Mucosa of descending colon (tissue), 3 donors: ENCODE measurements at regions not wholly inside any gene's neighbourhood (a gene's known extent, or its start where the extent isn't known, plus 50 kb on each side); places are given as distances from the start of the nearest gene placed in this dataset.
"Not testable (repeated sequence)": the region's sequence is repeated elsewhere in the genome, so short reads cannot be mapped to it uniquely, and the experiment has no call there.

Experiments
- ATAC-seq: fragments of 200-7000 bp; cut with Tn5 transposase; one replicate; pipeline ENCODE4 v1.9.1; 2020; ENCODE audit warnings: mild to moderate bottlenecking, moderate library complexity
- DNase-seq, 3 donors: peaks; one replicate each; pipeline ENCODE4 v3.0.0-alpha.2; 2020
- H3K36me3 ChIP-seq: fragments of 200-600 bp; one replicate; pipeline ENCODE4 v1.8.0; 2021; ENCODE audit warnings: low read depth, mild to moderate bottlenecking
- H3K4me1 ChIP-seq: fragments of 200-600 bp; one replicate; pipeline ENCODE4 v1.8.0; 2021; ENCODE audit warnings: low read depth, mild to moderate bottlenecking
- H3K4me3 ChIP-seq: fragments of 200-600 bp; one replicate; pipeline ENCODE4 v1.8.0; 2021; ENCODE audit warnings: mild to moderate bottlenecking
- H3K9me3 ChIP-seq: fragments of 200-600 bp; one replicate; pipeline ENCODE4 v1.8.0; 2021; ENCODE audit warnings: mild to moderate bottlenecking
- intact Hi-C, 2 donors: fragments of 100-400 bp; cut with DNase I in 1 of 2; cut with micrococcal nuclease in 1 of 2; formaldehyde crosslinking; loops; one replicate each; pipeline versions ENCODE4 v1.11.0 to v1.11.1; 2022; cut with DNase I, micrococcal nuclease
- TF ChIP-seq, protein P1 (sequence below): fragments of 200-600 bp; IDR thresholded peaks from one replicate; pipeline ENCODE4 v1.8.0; 2022; ENCODE audit warnings: antibody characterized with exemption, mild to moderate bottlenecking
- donor health status: DM: no; HTN: no; CAD: no; lungs with moderate emphysema.
- donor health status: DM: no; HTN: no; CAD: no.
- donor health status: DM: no; HTN: yes; CAD: no.

- H3K4me1 ChIP-seq, result no peaks in the 10 kb centered on the region
- ATAC-seq (no peak), DNase-seq (no peak)
- H3K36me3 ChIP-seq, result no peaks in the 10 kb centered on the region
- no peaks in the 10 kb centered on the region for H3K9me3 ChIP-seq
- no peak overlapping the region for H3K4me3 ChIP-seq
- intact Hi-C loops, result no loop called here
- TF ChIP-seq, protein P1, sequence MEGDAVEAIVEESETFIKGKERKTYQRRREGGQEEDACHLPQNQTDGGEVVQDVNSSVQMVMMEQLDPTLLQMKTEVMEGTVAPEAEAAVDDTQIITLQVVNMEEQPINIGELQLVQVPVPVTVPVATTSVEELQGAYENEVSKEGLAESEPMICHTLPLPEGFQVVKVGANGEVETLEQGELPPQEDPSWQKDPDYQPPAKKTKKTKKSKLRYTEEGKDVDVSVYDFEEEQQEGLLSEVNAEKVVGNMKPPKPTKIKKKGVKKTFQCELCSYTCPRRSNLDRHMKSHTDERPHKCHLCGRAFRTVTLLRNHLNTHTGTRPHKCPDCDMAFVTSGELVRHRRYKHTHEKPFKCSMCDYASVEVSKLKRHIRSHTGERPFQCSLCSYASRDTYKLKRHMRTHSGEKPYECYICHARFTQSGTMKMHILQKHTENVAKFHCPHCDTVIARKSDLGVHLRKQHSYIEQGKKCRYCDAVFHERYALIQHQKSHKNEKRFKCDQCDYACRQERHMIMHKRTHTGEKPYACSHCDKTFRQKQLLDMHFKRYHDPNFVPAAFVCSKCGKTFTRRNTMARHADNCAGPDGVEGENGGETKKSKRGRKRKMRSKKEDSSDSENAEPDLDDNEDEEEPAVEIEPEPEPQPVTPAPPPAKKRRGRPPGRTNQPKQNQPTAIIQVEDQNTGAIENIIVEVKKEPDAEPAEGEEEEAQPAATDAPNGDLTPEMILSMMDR, result no peak
These were observed 863.9 kb downstream of the STPG2 start for GRCh38 chr4:97279391-97279790.

DNA sequence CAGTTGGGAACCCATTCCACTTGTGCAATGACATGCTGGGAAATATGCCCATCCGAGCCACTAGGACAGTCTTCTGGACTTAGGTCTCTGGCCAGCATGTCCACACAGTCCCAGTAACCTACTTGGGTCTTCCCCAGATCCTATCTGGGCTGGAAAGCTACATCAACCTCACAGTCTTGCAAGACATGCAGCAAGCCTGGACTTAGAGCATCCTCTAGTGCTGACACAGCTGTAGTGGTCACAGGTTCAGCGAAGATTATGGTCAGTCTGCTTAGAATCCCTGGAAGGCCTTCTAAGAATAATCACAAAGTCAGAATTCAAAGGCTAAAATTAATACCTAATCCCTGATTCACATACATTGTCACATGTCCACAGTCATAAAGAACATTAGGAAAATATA is 842.7 kb downstream of the STPG2 start:
- Histone ChIP-seq H3K4me3 (no peak overlapping the region), H3K9me3 (peaks cover 12% of the 10 kb centered on the region), H3K36me3 (no peaks in the 10 kb centered on the region), H3K4me1 (no peaks in the 10 kb centered on the region)
- TF ChIP-seq, protein P1, result no peak
- DNase-seq (no peak), ATAC-seq (no peak)
- intact Hi-C loops, result no loop called here

- DNase-seq (no peak), ATAC-seq (no peak)
- Histone ChIP-seq H3K4me3 (no peak overlapping the region), H3K4me1 (no peaks in the 10 kb centered on the region), H3K9me3 (peaks cover 12% of the 10 kb centered on the region), H3K36me3 (no peaks in the 10 kb centered on the region)
- TF ChIP-seq, protein P1, result no peak
- intact Hi-C loops, result no loop called here
These were observed 837.9 kb downstream of the STPG2 start for GRCh38 chr4:97305351-97305750.

DNA sequence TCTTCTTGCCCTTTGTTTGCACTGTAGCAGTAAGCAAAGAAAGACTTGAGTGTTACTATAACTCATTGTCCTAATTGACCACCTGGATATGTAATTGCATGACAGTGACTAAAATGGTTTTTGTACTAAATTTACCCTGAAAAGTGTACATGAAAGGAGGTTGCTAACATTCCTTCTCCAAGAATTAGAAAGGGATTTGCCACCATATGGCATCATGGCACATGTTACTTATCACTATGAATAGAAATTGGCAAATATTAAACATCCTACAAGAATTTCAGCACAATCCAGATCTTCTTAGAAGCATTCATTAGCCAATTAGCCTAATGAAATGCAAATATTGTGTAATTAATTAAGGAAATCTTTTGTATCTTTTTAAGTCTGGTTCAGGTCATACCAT is 834.2 kb downstream of the STPG2 start:
- intact Hi-C loops, result no loop called here
- TF ChIP-seq, protein P1, result no peak
- H3K36me3 ChIP-seq, result no peaks in the 10 kb centered on the region
- no peaks in the 10 kb centered on the region for H3K4me1 ChIP-seq
- H3K4me3 ChIP-seq, result no peak overlapping the region
- ATAC-seq (no peak), DNase-seq (no peak)
- no peaks in the 10 kb centered on the region for H3K9me3 ChIP-seq

- no peak overlapping the region for H3K4me3 ChIP-seq
- no peaks in the 10 kb centered on the region for H3K9me3 ChIP-seq
- no peaks in the 10 kb centered on the region for H3K4me1 ChIP-seq
- TF ChIP-seq, protein P1, result no peak
- H3K36me3 ChIP-seq, result no peaks in the 10 kb centered on the region
- intact Hi-C loops, result no loop called here
- no peak for ATAC-seq
- DNase-seq, result no peak
These were observed 826.1 kb downstream of the STPG2 start for GRCh38 chr4:97317201-97317600.

- H3K4me1 ChIP-seq, result no peaks in the 10 kb centered on the region
- TF ChIP-seq, protein P1, result no peak
- no peaks in the 10 kb centered on the region for H3K9me3 ChIP-seq
- ATAC-seq, result no peak
- H3K4me3 ChIP-seq, result no peak overlapping the region
- intact Hi-C loops, result no loop called here
- DNase-seq, result no peak
- no peaks in the 10 kb centered on the region for H3K36me3 ChIP-seq
These were observed 825.6 kb downstream of the STPG2 start for GRCh38 chr4:97317671-97318070.

DNA sequence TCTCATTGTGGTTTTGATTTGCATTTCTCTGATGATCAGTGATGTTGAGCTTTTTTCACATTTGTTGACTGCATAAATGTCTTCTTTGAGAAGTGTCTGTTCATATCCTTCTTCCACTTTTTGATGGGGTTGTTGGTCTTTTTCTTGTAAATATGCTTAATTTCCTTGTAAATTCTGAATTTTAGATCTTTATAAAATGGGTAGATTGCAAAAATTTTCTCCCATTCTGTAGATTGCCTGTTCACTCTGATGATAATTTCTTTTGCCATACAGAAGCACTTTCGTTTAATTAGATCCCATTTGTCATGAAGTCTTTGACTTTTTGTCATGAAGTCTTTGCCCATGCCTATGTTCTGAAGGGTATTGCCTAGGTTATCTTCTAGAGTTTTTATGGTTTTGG is 817.5 kb downstream of the STPG2 start:
- DNase-seq, H3K4me3 ChIP-seq, H3K36me3 ChIP-seq, intact Hi-C loops, H3K4me1 ChIP-seq, H3K9me3 ChIP-seq, ATAC-seq: not testable (repeated sequence)
